ENCODE measurements at regions not wholly inside any gene's neighbourhood (a gene's known extent, or its start where the extent isn't known, plus 50 kb on each side); places are given as distances from the start of the nearest gene placed in this dataset.
"Not testable (repeated sequence)": the region's sequence is repeated elsewhere in the genome, so short reads cannot be mapped to it uniquely, and the experiment has no call there.

- no peak for DNase-seq (ENCODE audit: low spot score)
Measured at GRCh38 chr9:31210978-31211570, 1173.4 kb upstream of the ACO1 start.

GRCh38 chr9:31229976-31230375, 1154.5 kb upstream of the ACO1 start:
- not testable (repeated sequence) for DNase-seq (ENCODE audit: low spot score)

GRCh38 chr9:31232485-31232884, 1152.0 kb upstream of the ACO1 start:
- no peak for DNase-seq (ENCODE audit: low spot score)

GRCh38 chr9:31236344-31236743, 1148.1 kb upstream of the ACO1 start:
- DNase-seq (ENCODE audit: low spot score) = no peak

- DNase-seq (ENCODE audit: low spot score) = no peak
Measured at GRCh38 chr9:31243386-31243785, 1141.1 kb upstream of the ACO1 start.

- no peak for DNase-seq (ENCODE audit: low spot score)
Measured at GRCh38 chr9:31248156-31248555, 1136.3 kb upstream of the ACO1 start.

- DNase-seq (ENCODE audit: low spot score) = no peak
Measured at GRCh38 chr9:31251386-31251785, 1133.1 kb upstream of the ACO1 start.

- DNase-seq (ENCODE audit: low spot score) = no peak
Measured at GRCh38 chr9:31253800-31254762, 1130.4 kb upstream of the ACO1 start.

- no peak for DNase-seq (ENCODE audit: low spot score)
Measured at GRCh38 chr9:31255211-31255610, 1129.2 kb upstream of the ACO1 start.

- no peak for DNase-seq (ENCODE audit: low spot score)
Measured at GRCh38 chr9:31259824-31260223, 1124.6 kb upstream of the ACO1 start.

- DNase-seq (ENCODE audit: low spot score) = no peak
Measured at GRCh38 chr9:31272456-31273295, 1111.8 kb upstream of the ACO1 start.

- DNase-seq (ENCODE audit: low spot score) = no peak
Measured at GRCh38 chr9:31275419-31275818, 1109.0 kb upstream of the ACO1 start.

- no peak for DNase-seq (ENCODE audit: low spot score)
Measured at GRCh38 chr9:31290731-31291130, 1093.7 kb upstream of the ACO1 start.

GRCh38 chr9:31302620-31303418, 1081.6 kb upstream of the ACO1 start:
- DNase-seq (ENCODE audit: low spot score) = no peak

GRCh38 chr9:31304576-31304975, 1079.9 kb upstream of the ACO1 start:
- no peak for DNase-seq (ENCODE audit: low spot score)

GRCh38 chr9:31314241-31314640, 1070.2 kb upstream of the ACO1 start:
- DNase-seq (ENCODE audit: low spot score) = no peak

- DNase-seq (ENCODE audit: low spot score) = peak; percentile 51
Measured at GRCh38 chr9:31320494-31320893, 1063.9 kb upstream of the ACO1 start.

GRCh38 chr9:31321256-31321655, 1063.2 kb upstream of the ACO1 start:
- peak; percentile 36 for DNase-seq (ENCODE audit: low spot score)

GRCh38 chr9:31321686-31322085, 1062.8 kb upstream of the ACO1 start:
- peak; percentile 38 for DNase-seq (ENCODE audit: low spot score)

GRCh38 chr9:31323726-31324444, 1060.6 kb upstream of the ACO1 start:
- no peak for DNase-seq (ENCODE audit: low spot score)

- no peak for DNase-seq (ENCODE audit: low spot score)
Measured at GRCh38 chr9:31325778-31326177, 1058.7 kb upstream of the ACO1 start.

Measured in left forelimb (tissue), 1 donor.